NOMO-1 (cell line): ENCODE measurements at regions not wholly inside any gene's neighbourhood (a gene's known extent, or its start where the extent isn't known, plus 50 kb on each side); places are given as distances from the start of the nearest gene placed in this dataset.
"Not testable (repeated sequence)": the region's sequence is repeated elsewhere in the genome, so short reads cannot be mapped to it uniquely, and the experiment has no call there.

ENCODE experiments used
- DNase-seq, 2 experiments: peaks; one replicate each; lab custom pipeline; 2025; ENCODE audit not compliant: unreplicated experiment in 2 of 2; lab: John Stamatoyannopoulos, UW

DNA sequence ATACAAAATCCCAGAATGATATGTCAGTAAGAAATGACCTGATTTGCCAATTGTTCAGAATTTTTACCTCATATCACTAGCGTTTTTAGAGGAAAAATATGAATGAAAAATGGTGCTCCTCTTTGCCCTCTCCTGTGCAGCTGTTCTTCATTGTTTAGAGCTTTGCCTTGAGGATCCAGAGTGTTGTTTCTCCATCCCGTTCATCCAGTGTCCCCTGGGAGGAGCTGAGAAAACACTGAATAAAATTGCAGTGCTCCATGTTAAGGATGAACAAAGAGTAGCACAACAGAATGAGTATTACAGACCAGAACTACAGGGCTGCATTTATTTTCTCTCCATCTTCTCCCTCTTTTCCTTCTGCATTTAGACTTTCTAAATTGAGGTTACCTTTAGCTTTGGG lies 133.1 kb downstream of the ADCYAP1 start:
- DNase-seq, result no peak

GRCh38 chr18:1039421-1039820 lies 134.8 kb downstream of the ADCYAP1 start:
- DNase-seq, result no peak

DNA sequence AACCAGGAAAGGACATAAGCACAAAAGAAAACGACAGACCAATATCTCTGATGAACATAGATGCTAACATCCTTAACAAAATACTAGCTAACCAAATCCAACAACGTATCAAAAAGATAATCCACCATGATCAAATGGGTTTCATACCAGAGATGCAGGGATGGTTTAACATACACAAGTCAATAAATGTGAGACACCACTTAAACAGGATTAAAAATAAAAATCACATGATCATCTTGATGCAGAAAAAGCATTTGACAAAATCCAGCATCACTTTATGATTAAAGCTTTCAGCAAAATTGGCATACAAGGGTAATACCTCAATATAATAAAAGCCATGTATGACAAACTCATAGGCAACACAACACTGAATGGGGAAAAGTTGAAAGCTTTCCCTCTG lies 138.4 kb downstream of the ADCYAP1 start:
- not testable (repeated sequence) for DNase-seq

DNA sequence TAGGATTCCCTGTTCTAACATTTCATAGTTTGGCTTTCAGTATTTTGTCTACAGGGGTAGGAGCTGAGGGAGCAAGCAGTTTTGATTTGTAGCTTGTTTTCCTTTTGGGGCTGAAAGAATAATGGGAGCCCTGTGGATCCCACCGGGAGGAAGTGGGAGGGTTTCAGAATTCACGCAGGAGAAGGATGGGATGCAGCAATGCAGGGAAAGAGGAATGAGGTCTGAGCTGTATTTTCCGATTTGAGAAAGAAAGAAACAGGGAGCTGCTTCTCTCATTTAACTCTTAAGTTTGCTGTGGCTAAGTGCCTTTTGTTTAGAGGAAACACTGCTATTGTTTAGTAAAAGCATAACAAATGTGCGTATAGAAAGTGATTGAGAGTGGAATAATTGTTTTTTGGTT lies 141.0 kb downstream of the ADCYAP1 start:
- no peak for DNase-seq

DNA sequence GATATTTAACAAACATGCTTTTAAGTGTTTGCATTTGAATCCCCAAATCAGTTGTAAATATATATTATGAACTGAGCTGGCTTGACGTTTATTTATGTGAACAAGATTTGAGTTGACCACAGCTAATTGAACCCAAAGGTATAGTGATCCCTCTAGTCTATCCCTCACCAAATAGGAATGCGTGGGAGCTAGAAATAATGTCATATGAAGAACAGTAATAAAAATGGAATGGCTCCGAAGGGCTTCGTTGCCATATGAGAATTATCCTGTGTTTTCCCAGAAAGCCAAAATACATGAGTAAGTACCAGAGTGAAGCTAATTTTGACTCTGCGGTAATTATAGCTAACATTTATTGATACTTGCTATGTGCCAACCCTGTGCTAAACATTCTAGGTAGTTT lies 142.7 kb downstream of the ADCYAP1 start:
- no peak for DNase-seq

GRCh38 chr18:1048032-1048431 lies 143.4 kb downstream of the ADCYAP1 start:
- DNase-seq, result no peak

- no peak for DNase-seq
Measured at GRCh38 chr18:1049173-1049572, 144.5 kb downstream of the ADCYAP1 start.

- DNase-seq, result no peak
Measured at GRCh38 chr18:1050012-1050657, 145.5 kb downstream of the ADCYAP1 start.

- DNase-seq, result no peak
Measured at GRCh38 chr18:1052301-1052700, 147.6 kb downstream of the ADCYAP1 start.

GRCh38 chr18:1053331-1054315 lies 149.0 kb downstream of the ADCYAP1 start:
- no peak for DNase-seq

GRCh38 chr18:1056404-1056803 lies 151.7 kb downstream of the ADCYAP1 start:
- DNase-seq, result no peak

DNA sequence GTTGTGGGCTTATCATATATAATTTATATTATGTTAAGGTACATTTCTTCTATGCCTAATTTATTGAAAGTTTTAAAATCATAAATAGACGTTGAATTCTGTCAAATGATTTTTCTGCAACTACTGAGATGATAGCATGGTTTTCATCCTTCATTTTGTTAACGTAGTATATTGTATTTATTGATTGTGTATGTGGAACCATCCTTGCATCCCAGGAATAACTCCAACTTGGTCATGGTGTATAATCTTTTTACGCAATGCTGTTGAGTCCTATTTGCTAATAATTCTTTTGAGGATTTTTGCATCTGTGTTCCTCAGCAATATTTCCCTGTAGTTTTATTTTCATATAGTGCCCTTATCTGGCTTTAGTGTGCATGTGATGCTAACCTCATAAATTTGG lies 152.7 kb downstream of the ADCYAP1 start:
- DNase-seq, result no peak

DNA sequence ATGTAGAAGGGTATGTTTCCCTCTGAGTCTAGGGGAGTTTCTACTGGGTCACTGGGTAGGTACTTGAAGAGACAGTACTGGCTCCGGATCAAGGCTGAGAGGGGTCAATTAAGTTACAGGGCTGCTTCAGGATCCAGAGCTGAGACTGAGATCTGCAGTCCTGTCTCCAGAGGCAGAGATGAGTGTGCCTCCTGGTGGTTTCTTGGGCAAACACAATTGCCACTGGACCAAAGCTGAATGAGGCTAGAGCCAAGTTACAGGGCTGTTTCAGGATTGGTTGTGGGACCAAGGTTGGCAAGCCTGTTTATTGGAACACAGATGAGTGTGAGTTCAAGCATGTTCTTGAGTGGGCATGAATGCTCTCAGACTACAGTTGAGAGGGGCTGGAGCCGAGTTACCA lies 157.9 kb downstream of the ADCYAP1 start:
- no peak for DNase-seq

GRCh38 chr18:1075322-1075721 lies 170.7 kb downstream of the ADCYAP1 start:
- DNase-seq, result no peak

GRCh38 chr18:1075876-1076275 lies 171.2 kb downstream of the ADCYAP1 start:
- no peak for DNase-seq

GRCh38 chr18:1078301-1078700 lies 173.6 kb downstream of the ADCYAP1 start:
- DNase-seq, result no peak

DNA sequence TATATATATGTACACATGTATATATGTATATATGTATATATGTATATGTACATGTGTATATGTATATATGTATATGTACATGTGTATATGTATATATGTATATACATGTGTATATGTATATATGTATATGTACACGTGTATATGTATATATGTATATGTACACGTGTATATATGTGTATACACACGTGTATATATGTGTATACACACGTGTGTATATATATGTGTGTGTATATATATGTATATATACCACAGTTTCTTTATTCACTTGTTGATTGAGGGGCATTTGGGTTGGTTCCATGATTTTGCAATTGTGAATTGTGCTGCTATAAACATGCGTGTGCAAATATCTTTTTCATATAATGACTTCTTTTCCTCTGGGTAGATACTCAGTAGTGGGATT lies 179.0 kb downstream of the ADCYAP1 start:
- not testable (repeated sequence) for DNase-seq

- DNase-seq, result no peak
Measured at GRCh38 chr18:1090758-1091157, 186.1 kb downstream of the ADCYAP1 start.

DNA sequence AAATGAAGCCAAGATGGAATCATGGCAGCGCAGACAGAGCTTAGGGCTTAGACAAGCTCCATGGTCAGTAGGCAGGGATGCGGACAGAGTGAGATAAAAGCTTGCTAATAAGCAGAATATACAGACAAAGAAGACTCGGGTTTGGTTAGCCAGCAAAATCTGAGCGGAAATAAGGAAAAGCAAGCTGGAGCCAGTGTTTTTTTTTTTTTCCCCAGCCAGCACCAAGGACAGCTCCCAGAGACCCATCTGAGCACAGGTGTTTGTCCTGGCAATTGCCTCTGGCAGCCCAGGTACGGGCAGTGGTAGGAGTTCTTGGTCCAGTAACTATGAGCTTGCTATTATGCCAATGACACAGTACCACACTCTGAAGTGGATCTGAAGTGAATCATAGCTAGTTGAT lies 187.6 kb downstream of the ADCYAP1 start:
- DNase-seq, result no peak

DNA sequence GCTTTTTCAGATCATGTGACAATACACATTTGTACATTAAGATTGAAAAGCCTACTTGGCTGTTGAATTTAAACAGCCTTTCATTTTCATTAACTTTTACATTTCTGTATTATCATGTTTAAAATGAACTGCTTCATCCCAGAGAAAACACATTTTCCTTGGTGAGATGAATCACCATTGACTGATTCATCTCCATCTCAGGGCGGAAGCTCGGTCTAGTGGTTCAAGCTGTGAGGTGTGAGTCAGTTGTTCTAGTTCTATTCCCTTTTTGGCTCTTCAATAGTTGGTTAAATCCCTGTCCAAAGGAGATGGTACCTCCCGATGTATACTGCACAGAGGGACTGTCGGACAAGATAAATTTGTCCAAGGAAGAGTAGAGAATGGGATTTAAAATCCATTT lies 189.7 kb downstream of the ADCYAP1 start:
- no peak for DNase-seq

GRCh38 chr18:1097991-1098735 lies 193.5 kb downstream of the ADCYAP1 start:
- DNase-seq, result not testable (repeated sequence)
